Suprapubic skin (tissue), 4 donors: ENCODE measurements at regions not wholly inside any gene's neighbourhood (a gene's known extent, or its start where the extent isn't known, plus 50 kb on each side); places are given as distances from the start of the nearest gene placed in this dataset.

ENCODE experiments used
- CTCF ChIP-seq, 2 donors: fragments of 200-600 bp in 1 of 2; fragments of 450-650 bp in 1 of 2; sonication (generic) in 1 of 2; IDR thresholded peaks; one replicate each; pipeline ENCODE4 v1.5.1; 2016 to 2019; ENCODE audit warnings: antibody characterized with exemption in 2 of 2, mild to moderate bottlenecking in 1 of 2, moderate library complexity in 1 of 2
- EP300 ChIP-seq: sonication (generic); formaldehyde crosslinking; IDR thresholded peaks from one replicate; pipeline ENCODE4 v1.6.1; 2017; ENCODE audit warnings: antibody characterized with exemption
- POLR2A ChIP-seq, 2 donors: fragments of 450-650 bp; IDR thresholded peaks; one replicate each; pipeline ENCODE4 v1.6.1; 2017; ENCODE audit warnings: antibody characterized with exemption in 2 of 2, mild to moderate bottlenecking in 2 of 2, moderate library complexity in 2 of 2
- POLR2AphosphoS5 ChIP-seq, 3 donors: sonication (generic); formaldehyde crosslinking; IDR thresholded peaks; one replicate each; pipeline ENCODE4 v1.6.1; 2017; ENCODE audit warnings: antibody characterized with exemption in 3 of 3

GRCh38 chr2:5264361-5264760 lies 427.8 kb upstream of the SOX11 start:
- no peak for TF ChIP-seq CTCF (IDR thresholded peaks at IDR 0.05)
- TF ChIP-seq POLR2A (IDR thresholded peaks at IDR 0.05), result no peak
- TF ChIP-seq EP300, result no peak
- no peak for TF ChIP-seq POLR2AphosphoS5 (IDR thresholded peaks at IDR 0.05)
